SK-N-SH (cell line): ENCODE measurements at regions not wholly inside any gene's neighbourhood (a gene's known extent, or its start where the extent isn't known, plus 50 kb on each side); places are given as distances from the start of the nearest gene placed in this dataset.
A peak's percentile ranks its signal among the peaks of the same experiment; 100 is the strongest.

Experiments
- CTCF ChIA-PET: fragments of 300-600, 350-600 bp; formaldehyde crosslinking; extraction: SDS; loops from one replicate; lab custom pipeline; 2021; lab: Yijun Ruan, JAX
- POLR2A ChIA-PET: fragments of 350-600 bp; sonication (Branson Sonifier 250); formaldehyde crosslinking; extraction: SDS; loops from one replicate; lab custom pipeline; 2020; ENCODE audit warnings: antibody characterized with exemption, inconsistent platforms; lab: Yijun Ruan, JAX
- DNase-seq: peaks from one replicate; pipeline ENCODE4 v3.0.0; 2012
- H2AFZ ChIP-seq: fragments of 200-600 bp; sonication (generic); 2 replicates; pipeline ENCODE4 v1.8.1; 2016; ENCODE audit warnings: antibody characterized with exemption, mild to moderate bottlenecking, low read depth
- H3F3A ChIP-seq: fragments of 200-600 bp; sonication (generic); replicated peaks from 2 replicates; pipeline ENCODE3; 2016; ENCODE audit warnings: antibody characterized with exemption, mild to moderate bottlenecking; ENCODE audit not compliant: insufficient read depth
- H3K27ac ChIP-seq, 2 experiments: fragments of 200-500 bp in 1 of 2; fragments of 200-600 bp in 1 of 2; sonication (Bioruptor generic) in 1 of 2; sonication (generic), shearing (Covaris generic) in 1 of 2; 2 replicates each; pipeline versions ENCODE4 v1.5.1 to v1.6.1; 2014 to 2016; ENCODE audit warnings: low read depth in 2 of 2, inconsistent platforms in 1 of 2, low read length in 1 of 2, mild to moderate bottlenecking in 1 of 2, mixed read lengths in 1 of 2
- H3K27me3 ChIP-seq: fragments of 200-600 bp; sonication (generic), shearing (Covaris generic); 2 replicates; pipeline ENCODE4 v1.6.1; 2016; ENCODE audit warnings: mixed run types; ENCODE audit not compliant: insufficient read depth
- H3K36me3 ChIP-seq, 2 experiments: fragments of 200-500 bp in 1 of 2; fragments of 200-600 bp in 1 of 2; sonication (Bioruptor generic) in 1 of 2; sonication (generic) in 1 of 2; replicated peaks in 1 of 2; 2 replicates each; pipeline versions ENCODE3 to v1.5.1; 2014 to 2016; ENCODE audit warnings: low read length in 1 of 2, mild to moderate bottlenecking in 1 of 2; ENCODE audit not compliant: insufficient read depth in 2 of 2, control insufficient read depth in 1 of 2
- H3K4me1 ChIP-seq, 2 experiments: fragments of 200-500 bp in 1 of 2; fragments of 200-600 bp in 1 of 2; sonication (Bioruptor generic) in 1 of 2; sonication (generic), shearing (Covaris generic) in 1 of 2; 2 replicates each; pipeline versions ENCODE4 v1.5.1 to v1.6.1; 2014 to 2016; ENCODE audit warnings: low read depth in 1 of 2, low read length in 1 of 2, mixed run types in 1 of 2; ENCODE audit not compliant: insufficient read depth in 2 of 2, control insufficient read depth in 1 of 2
- H3K4me2 ChIP-seq: fragments of 200-600 bp; sonication (generic), shearing (Covaris generic); 2 replicates; pipeline ENCODE4 v1.6.1; 2017; ENCODE audit warnings: mixed run types
- H3K4me3 ChIP-seq, 2 experiments: fragments of 200-500 bp in 1 of 2; fragments of 200-600 bp in 1 of 2; sonication (Bioruptor generic) in 1 of 2; sonication (generic), shearing (Covaris generic) in 1 of 2; 2 replicates each; pipeline versions ENCODE4 v1.5.1 to v1.8.1; 2014 to 2016; ENCODE audit warnings: low read depth in 2 of 2, inconsistent platforms in 1 of 2, low read length in 1 of 2, mild to moderate bottlenecking in 1 of 2, mixed read lengths in 1 of 2, moderate library complexity in 1 of 2
- H3K79me2 ChIP-seq: fragments of 200-600 bp; sonication (generic); 2 replicates; pipeline ENCODE4 v1.8.1; 2017; ENCODE audit warnings: mild to moderate bottlenecking; ENCODE audit not compliant: insufficient read depth
- H3K9ac ChIP-seq: fragments of 200-600 bp; sonication (generic); 2 replicates; pipeline ENCODE4 v1.6.1; 2017; ENCODE audit warnings: mixed run types
- H3K9me2 ChIP-seq: fragments of 200-600 bp; sonication (generic); 2 replicates; pipeline ENCODE4 v1.6.1; 2017; ENCODE audit warnings: mixed run types
- H3K9me3 ChIP-seq: fragments of 200-600 bp; sonication (generic); 2 replicates; pipeline ENCODE4 v1.6.1; 2017; ENCODE audit warnings: mixed run types, mild to moderate bottlenecking, moderate library complexity
- H4K20me1 ChIP-seq: fragments of 200-600 bp; sonication (generic); 2 replicates; pipeline ENCODE4 v1.6.1; 2017; ENCODE audit warnings: mild to moderate bottlenecking, mixed run types; ENCODE audit not compliant: insufficient read depth
- CHD2 ChIP-seq: fragments of 150-350 bp; IDR thresholded peaks from 2 replicates; pipeline ENCODE4 v1.6.1; 2018; ENCODE audit warnings: low read length; ENCODE audit not compliant: partially characterized antibody
- EP300 ChIP-seq, 2 experiments: IDR thresholded peaks; 2 replicates each; pipeline versions ENCODE4 v1.4.0 to v1.6.1; 2012; ENCODE audit warnings: borderline replicate concordance in 1 of 2, low read depth in 1 of 2, low read length in 1 of 2
- FOXJ3 ChIP-seq: sonication (generic); formaldehyde crosslinking; IDR thresholded peaks from 2 replicates; pipeline ENCODE4 v1.5.1; 2020; ENCODE audit warnings: mild to moderate bottlenecking, missing genetic modification reagents
- MEF2A ChIP-seq: IDR thresholded peaks from 2 replicates; pipeline ENCODE4 v1.4.0; 2012; ENCODE audit warnings: low read depth, borderline replicate concordance
- NFIC ChIP-seq: IDR thresholded peaks from 2 replicates; pipeline ENCODE4 v1.4.0; 2012; ENCODE audit warnings: borderline replicate concordance
- RCOR1 ChIP-seq: fragments of 150-350 bp; IDR thresholded peaks from 2 replicates; pipeline ENCODE4 v1.6.1; 2017; ENCODE audit warnings: antibody characterized with exemption, low read length
- REST ChIP-seq: IDR thresholded peaks from 2 replicates; pipeline ENCODE4 v1.6.1; 2012; ENCODE audit warnings: mild to moderate bottlenecking, low read depth, low read length, moderate library complexity
- RFX5 ChIP-seq: IDR thresholded peaks from 2 replicates; pipeline ENCODE4 v1.6.1; 2012; ENCODE audit warnings: mild to moderate bottlenecking, improper control_type of control experiment, low read length
- SMC3 ChIP-seq: IDR thresholded peaks from 2 replicates; pipeline ENCODE4 v1.6.1; 2012; ENCODE audit warnings: low read depth, low read length, improper control_type of control experiment
- TAF1 ChIP-seq: IDR thresholded peaks from 2 replicates; pipeline ENCODE4 v1.6.1; 2012; ENCODE audit warnings: low read depth, mild to moderate bottlenecking, low read length, moderate library complexity, borderline replicate concordance
- TEAD4 ChIP-seq: IDR thresholded peaks from 2 replicates; pipeline ENCODE4 v1.4.0; 2012; ENCODE audit warnings: mild to moderate bottlenecking, borderline replicate concordance; ENCODE audit not compliant: insufficient read depth
- USF1 ChIP-seq: IDR thresholded peaks from 2 replicates; pipeline ENCODE4 v1.4.0; 2012; ENCODE audit warnings: low read depth, borderline replicate concordance
- WGBS: methylation state at CpG from one replicate; pipeline ENCODE4 v1.1.6; 2017; ENCODE audit warnings: low lambda C conversion rate; 5-methylcytosine and 5-hydroxymethylcytosine counted together
- TF ChIP-seq, protein P1 (sequence below): fragments of 150-350 bp; IDR thresholded peaks from 2 replicates; pipeline ENCODE4 v1.6.1; 2016; ENCODE audit warnings: mild to moderate bottlenecking, low read depth, low read length
- TF ChIP-seq, protein P2 (sequence below): IDR thresholded peaks from 2 replicates; pipeline ENCODE4; 2012
- TF ChIP-seq, protein P3 (sequence below): IDR thresholded peaks from 2 replicates; pipeline ENCODE4 v1.4.0; 2012; ENCODE audit warnings: low read depth, borderline replicate concordance

- WGBS: 16% methylated on average over 5 of the region's 5 CpGs
These were observed 275.1 kb upstream of the GJB5 start for GRCh38 chr1:34479731-34480130.

GRCh38 chr1:34488080-34488708, 266.7 kb upstream of the GJB5 start:
- ChIA-PET POLR2A (no interaction called here), CTCF (interaction anchor here (1.1 kb wide), 1 partner anchor 28 kb away, joined by 8 read pairs; no protein-coding TSS in a partner anchor)
- H3K9me2 ChIP-seq: no peaks in the 10 kb centered on the region
- DNase-seq: no peak
- H2AFZ ChIP-seq: no peak overlapping the region
- H3K79me2 ChIP-seq: no peaks in the 10 kb centered on the region
- no peaks in the 10 kb centered on the region for H3K36me3 ChIP-seq
- no peaks in the 10 kb centered on the region for H3F3A ChIP-seq
- H3K9me3 ChIP-seq: no peaks in the 10 kb centered on the region
- H3K4me1 ChIP-seq: no peaks in the 10 kb centered on the region
- no peak overlapping the region for H3K4me3 ChIP-seq
- no peak overlapping the region for H3K27ac ChIP-seq
- H3K27me3 ChIP-seq: no peaks in the 10 kb centered on the region
- H3K9ac ChIP-seq: no peak overlapping the region
- no peaks in the 10 kb centered on the region for H4K20me1 ChIP-seq
- no peak overlapping the region for H3K4me2 ChIP-seq
- TF ChIP-seq, protein P1, sequence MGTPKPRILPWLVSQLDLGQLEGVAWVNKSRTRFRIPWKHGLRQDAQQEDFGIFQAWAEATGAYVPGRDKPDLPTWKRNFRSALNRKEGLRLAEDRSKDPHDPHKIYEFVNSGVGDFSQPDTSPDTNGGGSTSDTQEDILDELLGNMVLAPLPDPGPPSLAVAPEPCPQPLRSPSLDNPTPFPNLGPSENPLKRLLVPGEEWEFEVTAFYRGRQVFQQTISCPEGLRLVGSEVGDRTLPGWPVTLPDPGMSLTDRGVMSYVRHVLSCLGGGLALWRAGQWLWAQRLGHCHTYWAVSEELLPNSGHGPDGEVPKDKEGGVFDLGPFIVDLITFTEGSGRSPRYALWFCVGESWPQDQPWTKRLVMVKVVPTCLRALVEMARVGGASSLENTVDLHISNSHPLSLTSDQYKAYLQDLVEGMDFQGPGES: no peak
- TF ChIP-seq, protein P2, sequence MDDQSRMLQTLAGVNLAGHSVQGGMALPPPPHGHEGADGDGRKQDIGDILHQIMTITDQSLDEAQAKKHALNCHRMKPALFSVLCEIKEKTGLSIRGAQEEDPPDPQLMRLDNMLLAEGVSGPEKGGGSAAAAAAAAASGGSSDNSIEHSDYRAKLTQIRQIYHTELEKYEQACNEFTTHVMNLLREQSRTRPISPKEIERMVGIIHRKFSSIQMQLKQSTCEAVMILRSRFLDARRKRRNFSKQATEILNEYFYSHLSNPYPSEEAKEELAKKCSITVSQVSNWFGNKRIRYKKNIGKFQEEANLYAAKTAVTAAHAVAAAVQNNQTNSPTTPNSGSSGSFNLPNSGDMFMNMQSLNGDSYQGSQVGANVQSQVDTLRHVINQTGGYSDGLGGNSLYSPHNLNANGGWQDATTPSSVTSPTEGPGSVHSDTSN: no peak
- TF ChIP-seq MEF2A (no peak), TAF1 (no peak), RCOR1 (no peak), REST (no peak), CHD2 (no peak), SMC3 (no peak), EP300 (IDR thresholded peaks at IDR 0.05; ENCODE audit: borderline replicate concordance in 1 of 2, low read depth in 1 of 2, low read length in 1 of 2) (no peak), FOXJ3 (CRISPR knock-in tag) (no peak), RFX5 (no peak), TEAD4 (no peak), USF1 (no peak), NFIC (no peak)
- TF ChIP-seq, protein P3, sequence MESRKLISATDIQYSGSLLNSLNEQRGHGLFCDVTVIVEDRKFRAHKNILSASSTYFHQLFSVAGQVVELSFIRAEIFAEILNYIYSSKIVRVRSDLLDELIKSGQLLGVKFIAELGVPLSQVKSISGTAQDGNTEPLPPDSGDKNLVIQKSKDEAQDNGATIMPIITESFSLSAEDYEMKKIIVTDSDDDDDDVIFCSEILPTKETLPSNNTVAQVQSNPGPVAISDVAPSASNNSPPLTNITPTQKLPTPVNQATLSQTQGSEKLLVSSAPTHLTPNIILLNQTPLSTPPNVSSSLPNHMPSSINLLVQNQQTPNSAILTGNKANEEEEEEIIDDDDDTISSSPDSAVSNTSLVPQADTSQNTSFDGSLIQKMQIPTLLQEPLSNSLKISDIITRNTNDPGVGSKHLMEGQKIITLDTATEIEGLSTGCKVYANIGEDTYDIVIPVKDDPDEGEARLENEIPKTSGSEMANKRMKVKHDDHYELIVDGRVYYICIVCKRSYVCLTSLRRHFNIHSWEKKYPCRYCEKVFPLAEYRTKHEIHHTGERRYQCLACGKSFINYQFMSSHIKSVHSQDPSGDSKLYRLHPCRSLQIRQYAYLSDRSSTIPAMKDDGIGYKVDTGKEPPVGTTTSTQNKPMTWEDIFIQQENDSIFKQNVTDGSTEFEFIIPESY: no peak

More at GRCh38 chr1:34479731-34480130, 275.1 kb upstream of the GJB5 start:
- Histone ChIP-seq H3K79me2 (no peaks in the 10 kb centered on the region), H3F3A (no peaks in the 10 kb centered on the region), H3K36me3 (no peaks in the 10 kb centered on the region), H3K9me3 (no peaks in the 10 kb centered on the region), H3K27me3 (no peaks in the 10 kb centered on the region), H3K9ac (no peak overlapping the region), H2AFZ (no peak overlapping the region), H3K9me2 (no peaks in the 10 kb centered on the region), H4K20me1 (no peaks in the 10 kb centered on the region), H3K27ac (no peak overlapping the region), H3K4me3 (no peak overlapping the region), H3K4me1 (no peaks in the 10 kb centered on the region), H3K4me2 (no peak overlapping the region)
- DNase-seq: peak; percentile 41
- TF ChIP-seq, protein P2: no peak
- POLR2A ChIA-PET: no interaction called here
- CTCF ChIA-PET: interaction anchor here (0.6 to 1.9 kb wide), 2 partner anchors 22 to 118 kb away, joined by 3 to 6 read pairs; no protein-coding TSS in a partner anchor
